PC-3 (cell line): ENCODE measurements at regions not wholly inside any gene's neighbourhood (a gene's known extent, or its start where the extent isn't known, plus 50 kb on each side); places are given as distances from the start of the nearest gene placed in this dataset.

Source experiments
- CTCF ChIP-seq: fragments of 300-600 bp; sonication (generic); conservative IDR thresholded peaks from 2 replicates; pipeline ENCODE4 v1.5.1; 2017; ENCODE audit warnings: antibody characterized with exemption, low read depth, mild to moderate bottlenecking, low read length
- EZH2 ChIP-seq: fragments of 300-600 bp; sonication (generic); IDR thresholded peaks from one replicate; pipeline ENCODE4 v1.6.1; 2017; ENCODE audit warnings: antibody characterized with exemption, mild to moderate bottlenecking, low read length; ENCODE audit not compliant: unreplicated experiment

- TF ChIP-seq CTCF = no peak
- TF ChIP-seq EZH2 = no peak
Observed at GRCh38 chr4:96355414-96355813, 515.5 kb downstream of the PDHA2 start.
